Effector memory CD8-positive, alpha-beta T cell (primary cell): ENCODE measurements at regions not wholly inside any gene's neighbourhood (a gene's known extent, or its start where the extent isn't known, plus 50 kb on each side); places are given as distances from the start of the nearest gene placed in this dataset.

Source experiments
- ATAC-seq: fragments of 150-1000 bp; cut with Tn5 transposase; replicated peaks from 2 replicates; pipeline ENCODE4 v1.10.0; 2021; ENCODE audit warnings: mild to moderate bottlenecking, moderate library complexity
- DNase-seq, 3 experiments: peaks; one replicate each; pipeline ENCODE4 v3.0.0; 2021
- H3K27ac Mint-ChIP-seq, 2 donors: one replicate each; pipeline ENCODE4 v1.8.0; 2022; ENCODE audit warnings: mild to moderate bottlenecking in 2 of 2, mixed read lengths in 2 of 2, moderate library complexity in 2 of 2
- H3K27me3 Mint-ChIP-seq, 2 donors: one replicate each; pipeline ENCODE4 v1.8.0; 2022; ENCODE audit warnings: mixed read lengths in 2 of 2
- H3K36me3 Mint-ChIP-seq: one replicate; pipeline ENCODE4 v1.8.0; 2022; ENCODE audit warnings: mild to moderate bottlenecking, moderate library complexity, mixed read lengths; ENCODE audit not compliant: insufficient read depth
- H3K4me1 Mint-ChIP-seq, 2 donors: one replicate each; pipeline ENCODE4 v1.8.0; 2022; ENCODE audit warnings: low read depth in 2 of 2, mixed read lengths in 2 of 2
- H3K4me3 Mint-ChIP-seq, 2 donors: one replicate each; pipeline ENCODE4 v1.8.0; 2022; ENCODE audit warnings: mild to moderate bottlenecking in 2 of 2, mixed read lengths in 2 of 2, moderate library complexity in 2 of 2
- H3K9me3 Mint-ChIP-seq, 2 donors: one replicate each; pipeline ENCODE4 v1.8.0; 2022; ENCODE audit warnings: mixed read lengths in 2 of 2

DNA sequence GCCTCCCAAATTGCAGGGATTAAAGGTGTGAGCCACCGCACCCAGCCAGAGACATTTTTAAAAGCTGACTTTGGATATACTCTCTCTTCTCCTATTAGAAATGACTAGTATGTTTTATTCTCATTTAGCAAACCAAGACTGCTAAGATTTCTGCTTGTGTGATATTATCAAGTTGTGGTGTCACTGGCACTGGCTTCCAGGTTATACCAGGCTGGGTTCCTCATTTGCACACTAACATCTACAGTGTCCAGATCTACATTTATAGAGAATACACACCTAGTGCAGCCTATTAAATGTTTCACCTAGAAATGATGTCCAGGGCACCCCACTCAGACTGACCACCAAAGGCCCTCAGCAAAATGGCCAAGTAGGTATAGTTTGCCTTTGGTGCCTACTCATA is 49.9 kb upstream of the FOXN2 start:
- DNase-seq (no peak), ATAC-seq (no peak)
- Mint-ChIP-seq H3K36me3 (no peaks in the 10 kb centered on the region), H3K4me3 (no peak overlapping the region), H3K4me1 (no peaks in the 10 kb centered on the region), H3K9me3 (no peaks in the 10 kb centered on the region), H3K27me3 (peaks cover 0 to 8% of the 10 kb centered on the region in 2 donors), H3K27ac (no peak overlapping the region)
